ENCODE measurements at regions not wholly inside any gene's neighbourhood (a gene's known extent, or its start where the extent isn't known, plus 50 kb on each side); places are given as distances from the start of the nearest gene placed in this dataset.

DNA sequence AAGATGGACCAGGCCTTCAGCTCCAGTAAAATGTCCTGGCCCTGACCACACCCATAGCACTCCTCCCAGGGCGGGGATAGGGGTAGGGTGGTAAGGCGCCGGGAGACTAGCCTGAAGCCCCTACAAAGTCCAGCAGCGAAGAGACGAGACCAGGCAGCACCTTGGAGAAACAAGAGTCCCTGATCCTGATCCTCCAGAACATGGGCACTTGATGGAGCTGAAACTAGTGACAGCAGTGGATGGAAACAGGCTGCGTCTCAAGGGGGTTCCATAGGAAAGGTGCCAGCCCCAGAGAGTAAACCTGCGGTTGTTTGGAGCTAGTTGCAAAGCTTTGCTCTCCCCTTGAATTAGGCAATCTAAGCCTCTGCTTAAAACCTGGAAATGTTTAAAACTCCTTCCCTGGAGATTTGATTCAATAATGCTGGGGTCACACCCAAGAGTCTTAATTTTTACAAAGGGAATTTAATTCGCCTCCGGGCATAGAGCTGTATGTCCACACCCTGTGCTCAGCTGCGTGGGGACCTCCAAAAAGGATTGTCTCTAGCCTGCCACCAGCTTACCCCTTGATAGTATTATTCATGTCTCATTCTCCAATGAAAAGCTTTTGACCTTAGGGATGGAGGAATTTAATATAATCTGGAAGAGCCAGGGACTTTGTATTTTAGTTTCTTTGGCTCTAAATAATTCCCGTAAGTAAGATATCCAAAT lies 258.6 kb downstream of the PMP22 start:
- Histone ChIP-seq H3K36me3 (no peaks in the 10 kb centered on the region), H3K4me1 (no peaks in the 10 kb centered on the region), H3K27me3 (no peaks in the 10 kb centered on the region), H3K27ac (no peak overlapping the region), H3K9me3 (no peaks in the 10 kb centered on the region), H3K4me3 (no peak overlapping the region)
- TF ChIP-seq POLR2A (IDR thresholded peaks at IDR 0.05), result no peak
- TF ChIP-seq, protein P1, sequence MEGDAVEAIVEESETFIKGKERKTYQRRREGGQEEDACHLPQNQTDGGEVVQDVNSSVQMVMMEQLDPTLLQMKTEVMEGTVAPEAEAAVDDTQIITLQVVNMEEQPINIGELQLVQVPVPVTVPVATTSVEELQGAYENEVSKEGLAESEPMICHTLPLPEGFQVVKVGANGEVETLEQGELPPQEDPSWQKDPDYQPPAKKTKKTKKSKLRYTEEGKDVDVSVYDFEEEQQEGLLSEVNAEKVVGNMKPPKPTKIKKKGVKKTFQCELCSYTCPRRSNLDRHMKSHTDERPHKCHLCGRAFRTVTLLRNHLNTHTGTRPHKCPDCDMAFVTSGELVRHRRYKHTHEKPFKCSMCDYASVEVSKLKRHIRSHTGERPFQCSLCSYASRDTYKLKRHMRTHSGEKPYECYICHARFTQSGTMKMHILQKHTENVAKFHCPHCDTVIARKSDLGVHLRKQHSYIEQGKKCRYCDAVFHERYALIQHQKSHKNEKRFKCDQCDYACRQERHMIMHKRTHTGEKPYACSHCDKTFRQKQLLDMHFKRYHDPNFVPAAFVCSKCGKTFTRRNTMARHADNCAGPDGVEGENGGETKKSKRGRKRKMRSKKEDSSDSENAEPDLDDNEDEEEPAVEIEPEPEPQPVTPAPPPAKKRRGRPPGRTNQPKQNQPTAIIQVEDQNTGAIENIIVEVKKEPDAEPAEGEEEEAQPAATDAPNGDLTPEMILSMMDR (IDR thresholded peaks at IDR 0.05), result no peak
- DNase-seq, result no peak

DNA sequence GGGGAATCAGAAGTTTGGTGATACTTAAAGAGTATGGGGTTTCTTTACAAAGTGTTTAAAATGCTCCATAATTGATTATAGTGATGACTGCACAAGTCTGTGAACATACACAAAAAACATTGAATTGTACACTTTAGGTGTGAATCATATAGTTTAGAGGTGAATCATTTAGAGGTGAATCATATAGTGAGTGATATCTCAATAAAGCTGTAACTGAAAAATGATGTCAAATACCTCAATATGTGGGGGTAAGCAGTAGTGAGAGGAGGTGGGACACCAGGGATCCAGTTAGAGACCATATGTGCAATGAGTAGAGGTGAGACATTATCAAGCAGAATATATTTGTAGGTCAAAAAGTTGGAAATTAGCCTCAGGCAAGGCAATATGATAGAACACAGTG lies 264.5 kb downstream of the PMP22 start:
- no peaks in the 10 kb centered on the region for H3K4me1 ChIP-seq
- no peak for DNase-seq
- TF ChIP-seq, protein P1 (IDR thresholded peaks at IDR 0.05), result no peak
- TF ChIP-seq POLR2A (IDR thresholded peaks at IDR 0.05), result no peak
- H3K27ac ChIP-seq, result no peak overlapping the region
- H3K9me3 ChIP-seq, result no peaks in the 10 kb centered on the region
- H3K27me3 ChIP-seq, result no peaks in the 10 kb centered on the region
- H3K4me3 ChIP-seq, result no peak overlapping the region
- H3K36me3 ChIP-seq, result no peaks in the 10 kb centered on the region

DNA sequence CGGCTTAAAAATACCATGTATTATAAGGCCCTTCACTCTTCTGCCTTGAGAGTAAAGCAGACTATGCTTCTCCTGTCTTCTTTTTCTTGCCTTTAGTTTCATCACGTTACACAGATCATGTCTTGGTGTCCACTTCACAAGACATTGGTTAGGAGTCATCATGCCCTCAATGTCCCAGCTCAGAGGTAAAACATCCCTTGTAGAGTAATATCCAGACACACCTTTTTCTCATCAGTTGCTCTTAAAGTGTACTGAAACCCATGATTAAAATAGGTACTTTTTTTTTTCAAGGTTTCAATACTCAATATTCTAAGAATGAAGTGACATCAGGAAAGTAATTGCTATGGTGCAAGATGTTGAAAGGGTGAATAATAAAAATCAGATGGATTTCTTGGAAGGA lies 267.8 kb downstream of the PMP22 start:
- Histone ChIP-seq H3K27ac (no peak overlapping the region), H3K4me1 (no peaks in the 10 kb centered on the region), H3K9me3 (no peaks in the 10 kb centered on the region), H3K4me3 (no peak overlapping the region), H3K36me3 (no peaks in the 10 kb centered on the region), H3K27me3 (no peaks in the 10 kb centered on the region)
- TF ChIP-seq POLR2A (IDR thresholded peaks at IDR 0.05), result no peak
- TF ChIP-seq, protein P1 (IDR thresholded peaks at IDR 0.05), result no peak
- no peak for DNase-seq

DNA sequence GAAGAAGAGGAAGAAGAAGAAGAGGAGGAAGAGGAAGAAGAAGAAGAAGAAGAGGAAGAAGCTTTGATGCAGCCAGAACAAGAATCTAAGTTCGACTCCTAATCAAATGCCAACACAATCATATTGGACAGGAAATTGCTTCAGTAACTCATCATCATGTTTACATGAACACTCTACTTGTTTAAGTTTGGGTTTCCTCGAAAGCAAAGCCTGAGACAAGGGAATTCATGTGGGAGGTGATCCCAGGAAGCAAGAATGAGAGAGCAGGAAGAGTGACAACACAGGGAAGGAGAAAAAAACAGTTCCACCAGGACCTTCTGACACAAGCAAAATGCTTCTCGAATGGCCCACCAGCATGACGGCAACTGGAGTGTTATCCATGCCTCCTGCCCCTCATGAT lies 279.0 kb downstream of the PMP22 start:
- TF ChIP-seq, protein P1 (IDR thresholded peaks at IDR 0.05), result no peak
- TF ChIP-seq POLR2A (IDR thresholded peaks at IDR 0.05), result no peak
- Histone ChIP-seq H3K27me3 (no peaks in the 10 kb centered on the region), H3K9me3 (no peaks in the 10 kb centered on the region), H3K4me1 (no peaks in the 10 kb centered on the region), H3K36me3 (no peaks in the 10 kb centered on the region), H3K4me3 (no peak overlapping the region), H3K27ac (no peak overlapping the region)
- no peak for DNase-seq

DNA sequence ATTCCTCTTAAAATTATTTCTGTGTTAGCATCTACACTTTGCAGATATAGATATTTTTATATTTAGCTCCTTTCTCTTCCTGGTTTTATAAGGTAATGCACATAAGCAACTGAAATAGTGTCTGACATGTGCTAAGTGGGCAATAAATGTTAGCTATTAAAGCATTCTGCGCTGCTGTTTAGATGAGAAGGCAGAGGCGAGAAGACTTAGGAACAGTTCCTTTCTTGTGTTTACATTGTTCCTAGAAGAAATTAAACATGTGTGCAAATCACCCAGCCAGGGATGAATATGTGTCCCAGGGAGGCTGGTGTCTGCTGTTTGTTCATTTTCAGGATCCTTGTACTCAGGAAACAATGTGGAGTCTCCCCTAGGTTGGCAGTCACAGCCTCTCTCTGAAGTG lies 292.3 kb downstream of the PMP22 start:
- Histone ChIP-seq H3K4me1 (no peaks in the 10 kb centered on the region), H3K36me3 (no peaks in the 10 kb centered on the region), H3K27ac (no peak overlapping the region), H3K9me3 (no peaks in the 10 kb centered on the region), H3K27me3 (no peaks in the 10 kb centered on the region), H3K4me3 (no peak overlapping the region)
- TF ChIP-seq, protein P1 (IDR thresholded peaks at IDR 0.05), result no peak
- no peak for TF ChIP-seq POLR2A (IDR thresholded peaks at IDR 0.05)
- DNase-seq, result no peak

DNA sequence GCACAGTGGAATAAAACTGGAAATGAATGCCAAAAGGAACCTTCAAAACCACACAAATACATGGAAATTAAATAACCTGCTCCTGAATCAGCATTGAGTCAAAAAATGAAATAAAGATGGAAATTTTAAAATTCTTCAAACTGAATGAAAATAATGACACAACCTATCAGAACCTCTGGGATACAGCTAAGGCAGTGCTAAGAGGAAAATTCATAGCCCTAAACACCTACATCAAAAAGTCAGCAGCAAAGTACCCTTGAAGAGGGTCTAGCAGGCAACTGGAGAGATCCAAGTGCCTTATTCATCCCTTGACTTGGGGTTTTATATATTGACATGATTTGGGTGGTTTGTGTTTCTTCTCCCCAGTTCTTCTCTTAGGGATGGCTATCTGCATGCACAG lies 294.1 kb downstream of the PMP22 start:
- no peaks in the 10 kb centered on the region for H3K4me1 ChIP-seq
- H3K27me3 ChIP-seq, result no peaks in the 10 kb centered on the region
- no peaks in the 10 kb centered on the region for H3K9me3 ChIP-seq
- no peak overlapping the region for H3K4me3 ChIP-seq
- no peak for TF ChIP-seq POLR2A (IDR thresholded peaks at IDR 0.05)
- H3K36me3 ChIP-seq, result no peaks in the 10 kb centered on the region
- DNase-seq, result no peak
- no peak overlapping the region for H3K27ac ChIP-seq

All from Peyer's patch (tissue), 4 donors.